B cell (primary cell): ENCODE measurements at regions not wholly inside any gene's neighbourhood (a gene's known extent, or its start where the extent isn't known, plus 50 kb on each side); places are given as distances from the start of the nearest gene placed in this dataset.
"Not testable (repeated sequence)": the region's sequence is repeated elsewhere in the genome, so short reads cannot be mapped to it uniquely, and the experiment has no call there.

Source experiments
- ATAC-seq: fragments of 200-7000 bp; cut with Tn5 transposase; one replicate; pipeline ENCODE4 v1.10.0; 2021; ENCODE audit warnings: low read depth, mild to moderate bottlenecking, moderate number of reproducible peaks, moderate library complexity
- CTCF ChIA-PET: fragments of 350-600 bp; sonication (Branson Sonifier 250); formaldehyde crosslinking; loops from one replicate; lab custom pipeline; 2021; ENCODE audit warnings: antibody characterized with exemption, inconsistent platforms; lab: Charles Lee
- POLR2A ChIA-PET: fragments of 350-600 bp; sonication (Branson Sonifier 250); formaldehyde crosslinking; loops from one replicate; lab custom pipeline; 2021; ENCODE audit warnings: antibody characterized with exemption; lab: Charles Lee
- DNase-seq: peaks from one replicate; pipeline ENCODE4 v3.0.0; 2013
- H2AFZ ChIP-seq: 2 replicates; pipeline ENCODE4 v1.6.1; 2012; ENCODE audit warnings: mild to moderate bottlenecking, low read depth, low read length; ENCODE audit not compliant: insufficient read depth, poor library complexity, severe bottlenecking
- H3K27ac ChIP-seq, 2 donors: 1 replicate in 1 of 2; 2 replicates in 1 of 2; pipeline ENCODE4 v1.5.1; 2012 to 2013; ENCODE audit warnings: low read length in 2 of 2, mild to moderate bottlenecking in 2 of 2, moderate library complexity in 1 of 2
- H3K27me3 ChIP-seq, 4 experiments: fragments of 200-600 bp in 1 of 4; sonication (generic) in 1 of 4; replicated peaks in 1 of 4; 1 replicate in 2 of 4; 2 replicates in 2 of 4; pipeline versions ENCODE4 v1.6.1 to v1.7.0; 2013 to 2016; ENCODE audit warnings: low read length in 3 of 4, mild to moderate bottlenecking in 2 of 4, mixed read lengths in 1 of 4, moderate library complexity in 1 of 4; ENCODE audit not compliant: insufficient read depth in 4 of 4, control insufficient read depth in 3 of 4; ENCODE audit errors: control extremely low read depth in 1 of 4
- H3K36me3 ChIP-seq, 2 experiments: replicated peaks in 1 of 2; 1 replicate in 1 of 2; 2 replicates in 1 of 2; pipeline versions ENCODE4 v1.6.1 to v1.7.1; 2013; ENCODE audit warnings: low read length in 1 of 2; ENCODE audit not compliant: insufficient read depth in 2 of 2, control insufficient read depth in 1 of 2; ENCODE audit errors: control extremely low read depth in 1 of 2, extremely low read depth in 1 of 2
- H3K4me1 ChIP-seq, 2 donors: fragments of 200-600 bp in 1 of 2; sonication (generic) in 1 of 2; 1 replicate in 1 of 2; 2 replicates in 1 of 2; pipeline versions ENCODE4 v1.5.1 to v1.6.1; 2013 to 2017; ENCODE audit warnings: low read length in 2 of 2; ENCODE audit not compliant: control insufficient read depth in 2 of 2, insufficient read depth in 2 of 2
- H3K4me2 ChIP-seq: replicated peaks from 2 replicates; pipeline ENCODE3; 2012; ENCODE audit warnings: mild to moderate bottlenecking, low read depth, low read length; ENCODE audit not compliant: poor library complexity, severe bottlenecking
- H3K4me3 ChIP-seq, 5 experiments: fragments of 200-600 bp in 1 of 5; sonication (generic) in 1 of 5; 1 replicate in 3 of 5; 2 replicates in 2 of 5; pipeline versions ENCODE4 v1.5.1 to v1.7.0; 2011 to 2016; ENCODE audit warnings: low read length in 4 of 5, mild to moderate bottlenecking in 4 of 5, low read depth in 2 of 5, control low read depth in 1 of 5, moderate library complexity in 1 of 5; ENCODE audit not compliant: insufficient read depth in 1 of 5; ENCODE audit errors: control extremely low read depth in 1 of 5, extremely low read depth in 1 of 5
- H3K79me2 ChIP-seq: fragments of 200-600 bp; sonication (generic); one replicate; pipeline ENCODE4 v1.6.0; 2016; ENCODE audit warnings: low read length; ENCODE audit not compliant: control insufficient read depth, insufficient read depth
- H3K9ac ChIP-seq: fragments of 200-600 bp; sonication (generic); 2 replicates; pipeline ENCODE4 v1.6.1; 2017; ENCODE audit warnings: mild to moderate bottlenecking, low read length, moderate library complexity
- H3K9me3 ChIP-seq, 3 donors: one replicate each; pipeline versions ENCODE4 v1.6.1 to v1.7.1; 2013; ENCODE audit warnings: low read length in 2 of 3; ENCODE audit not compliant: control insufficient read depth in 2 of 3, insufficient read depth in 1 of 3; ENCODE audit errors: control extremely low read depth in 1 of 3
- H4K20me1 ChIP-seq: 2 replicates; pipeline ENCODE4 v1.6.0; 2012; ENCODE audit warnings: mild to moderate bottlenecking, low read length; ENCODE audit not compliant: insufficient read depth, control insufficient read depth, poor library complexity, severe bottlenecking
- H3K27ac Mint-ChIP-seq: one replicate; pipeline ENCODE4 v1.8.0; 2021; ENCODE audit warnings: mixed read lengths
- H3K27me3 Mint-ChIP-seq: one replicate; pipeline ENCODE4 v1.8.0; 2021; ENCODE audit warnings: mixed read lengths
- H3K4me1 Mint-ChIP-seq: one replicate; pipeline ENCODE4 v1.8.0; 2021; ENCODE audit warnings: mixed read lengths
- H3K4me3 Mint-ChIP-seq: one replicate; pipeline ENCODE4 v1.8.0; 2021; ENCODE audit warnings: mixed read lengths
- H3K9me3 Mint-ChIP-seq: one replicate; pipeline ENCODE4 v1.8.0; 2022; ENCODE audit warnings: mixed read lengths; ENCODE audit not compliant: insufficient read depth
- EZH2 ChIP-seq: IDR thresholded peaks from 2 replicates; pipeline ENCODE4 v1.6.1; 2012; ENCODE audit warnings: borderline replicate concordance, low read depth, mild to moderate bottlenecking, moderate library complexity, low read length; ENCODE audit not compliant: insufficient read depth, poor library complexity, severe bottlenecking
- WGBS: methylation state at CpG from one replicate; pipeline ENCODE4 v1.1.5; 2013; ENCODE audit warnings: missing lambda C conversion rate; ENCODE audit not compliant: insufficient coverage; 5-methylcytosine and 5-hydroxymethylcytosine counted together
- intact Hi-C: fragments of 100-400 bp; cut with micrococcal nuclease; formaldehyde crosslinking; loops from one replicate; pipeline ENCODE4 v1.10.0; 2022
- TF ChIP-seq, protein P1 (sequence below): fragments of 200-600 bp; IDR thresholded peaks from one replicate; pipeline ENCODE4 v1.8.0; 2022; ENCODE audit warnings: antibody characterized with exemption, mild to moderate bottlenecking

DNA sequence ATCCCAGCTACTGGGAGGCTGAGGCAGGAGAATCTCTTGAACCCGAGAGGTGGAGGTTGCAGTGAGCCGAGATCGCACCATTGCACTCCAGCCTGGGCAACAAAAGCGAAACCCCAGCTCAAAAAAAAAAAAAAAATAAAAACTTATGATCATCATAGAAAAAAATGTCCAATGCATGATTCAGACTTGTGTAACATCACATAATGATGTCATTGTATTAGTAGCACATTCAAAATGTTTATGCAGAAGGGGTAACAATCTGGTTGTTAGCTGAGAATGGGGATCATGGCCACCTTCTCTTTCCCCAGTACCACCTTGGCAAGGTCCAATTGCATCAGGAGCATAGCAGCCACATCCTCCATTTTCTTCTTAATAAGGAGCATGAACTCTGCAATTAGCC lies 137.6 kb upstream of the MARCKS start:
- POLR2A ChIA-PET: interaction anchor here (0.6 kb wide), 1 partner anchor 10 kb away, joined by 3 read pairs; no protein-coding TSS in a partner anchor
- CTCF ChIA-PET: no interaction called here

DNA sequence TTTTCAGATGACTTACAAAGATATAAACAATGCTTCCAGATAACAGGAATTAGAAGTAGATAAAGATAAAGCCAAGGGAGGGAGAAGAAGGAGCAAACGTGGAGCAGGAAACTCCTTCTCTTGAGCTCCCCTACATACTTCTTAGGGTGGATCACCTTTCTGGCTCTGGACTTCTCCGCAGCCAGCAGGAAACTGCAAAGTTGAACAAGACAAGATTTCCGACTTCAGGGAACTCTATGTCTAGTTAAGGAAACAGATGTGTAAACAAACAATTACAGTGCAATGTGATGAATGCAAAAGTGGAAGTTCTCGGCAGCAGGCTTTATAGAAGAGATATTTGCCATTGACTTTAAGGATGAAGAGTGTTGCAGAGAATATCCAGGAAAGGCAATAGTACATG lies 134.0 kb upstream of the MARCKS start:
- TF ChIP-seq EZH2: no peak
- TF ChIP-seq, protein P1, sequence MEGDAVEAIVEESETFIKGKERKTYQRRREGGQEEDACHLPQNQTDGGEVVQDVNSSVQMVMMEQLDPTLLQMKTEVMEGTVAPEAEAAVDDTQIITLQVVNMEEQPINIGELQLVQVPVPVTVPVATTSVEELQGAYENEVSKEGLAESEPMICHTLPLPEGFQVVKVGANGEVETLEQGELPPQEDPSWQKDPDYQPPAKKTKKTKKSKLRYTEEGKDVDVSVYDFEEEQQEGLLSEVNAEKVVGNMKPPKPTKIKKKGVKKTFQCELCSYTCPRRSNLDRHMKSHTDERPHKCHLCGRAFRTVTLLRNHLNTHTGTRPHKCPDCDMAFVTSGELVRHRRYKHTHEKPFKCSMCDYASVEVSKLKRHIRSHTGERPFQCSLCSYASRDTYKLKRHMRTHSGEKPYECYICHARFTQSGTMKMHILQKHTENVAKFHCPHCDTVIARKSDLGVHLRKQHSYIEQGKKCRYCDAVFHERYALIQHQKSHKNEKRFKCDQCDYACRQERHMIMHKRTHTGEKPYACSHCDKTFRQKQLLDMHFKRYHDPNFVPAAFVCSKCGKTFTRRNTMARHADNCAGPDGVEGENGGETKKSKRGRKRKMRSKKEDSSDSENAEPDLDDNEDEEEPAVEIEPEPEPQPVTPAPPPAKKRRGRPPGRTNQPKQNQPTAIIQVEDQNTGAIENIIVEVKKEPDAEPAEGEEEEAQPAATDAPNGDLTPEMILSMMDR: no peak
- H3K4me3 ChIP-seq: no peak overlapping the region
- H3K4me3 Mint-ChIP-seq: no peak overlapping the region
- H3K9me3 ChIP-seq: no peaks in the 10 kb centered on the region
- H3K36me3 ChIP-seq: no peaks in the 10 kb centered on the region
- peaks cover 8% of the 10 kb centered on the region for H3K4me1 Mint-ChIP-seq
- 20% methylated on average over 2 of the region's 4 CpGs for WGBS
- DNase-seq (no peak), ATAC-seq (no peak)
- ChIA-PET CTCF (no interaction called here), POLR2A (no interaction called here)
- no peaks in the 10 kb centered on the region for H3K27me3 ChIP-seq
- no peak overlapping the region for H3K4me2 ChIP-seq
- H3K4me1 ChIP-seq: peaks cover 0 to 5% of the 10 kb centered on the region in 2 donors
- no peak overlapping the region for H3K27ac ChIP-seq
- H3K79me2 ChIP-seq: no peaks in the 10 kb centered on the region
- intact Hi-C loops: no loop called here
- no peaks in the 10 kb centered on the region for H3K9me3 Mint-ChIP-seq
- no peak overlapping the region for H2AFZ ChIP-seq
- no peaks in the 10 kb centered on the region for H3K27me3 Mint-ChIP-seq
- no peaks in the 10 kb centered on the region for H4K20me1 ChIP-seq
- H3K9ac ChIP-seq: no peak overlapping the region
- H3K27ac Mint-ChIP-seq: no peak overlapping the region

More for the DNA sequence above, 137.6 kb upstream of the MARCKS start:
- Mint-ChIP-seq H3K27me3 (no peaks in the 10 kb centered on the region), H3K4me3 (no peak overlapping the region), H3K9me3 (no peaks in the 10 kb centered on the region), H3K4me1 (peaks cover 8% of the 10 kb centered on the region), H3K27ac (no peak overlapping the region)
- H3K79me2 ChIP-seq: no peaks in the 10 kb centered on the region
- peaks cover 0 to 5% of the 10 kb centered on the region in 2 donors for H3K4me1 ChIP-seq
- WGBS: no CpG with 5 or more reads among the region's 4 CpGs
- H3K27me3 ChIP-seq: no peaks in the 10 kb centered on the region
- H3K4me3 ChIP-seq: no peak overlapping the region
- H3K9ac ChIP-seq: no peak overlapping the region
- H2AFZ ChIP-seq: no peak overlapping the region
- no peaks in the 10 kb centered on the region for H3K36me3 ChIP-seq
- TF ChIP-seq EZH2: no peak
- H3K27ac ChIP-seq: no peak overlapping the region
- ATAC-seq (no peak), DNase-seq (no peak)
- H3K4me2 ChIP-seq: no peak overlapping the region
- no peaks in the 10 kb centered on the region for H3K9me3 ChIP-seq
- H4K20me1 ChIP-seq: no peaks in the 10 kb centered on the region
- intact Hi-C loops: no loop called here

DNA sequence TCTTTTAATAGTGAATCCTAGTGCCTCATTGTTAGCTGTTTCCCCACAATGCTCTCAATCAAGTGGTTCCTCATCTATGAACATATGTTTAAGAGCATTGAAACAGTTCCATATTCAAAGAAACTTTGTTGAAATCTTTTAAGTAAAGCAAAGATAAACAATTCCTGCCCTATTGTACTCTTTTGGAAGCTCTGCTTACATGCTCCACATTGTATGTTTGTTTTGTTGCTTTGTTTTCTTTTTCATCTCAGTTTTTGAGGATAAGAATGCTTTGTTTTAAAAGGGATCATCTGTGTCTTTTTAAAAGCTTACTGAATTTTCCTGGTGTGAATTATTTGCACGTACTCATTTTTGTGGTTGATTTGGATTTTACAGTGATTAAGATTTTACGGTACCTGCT lies 132.2 kb upstream of the MARCKS start:
- H3K9me3 ChIP-seq, H3K27ac ChIP-seq, H3K36me3 ChIP-seq, H3K4me1 ChIP-seq, H2AFZ ChIP-seq, H3K9ac ChIP-seq, ATAC-seq, CTCF ChIA-PET, H4K20me1 ChIP-seq, H3K4me3 ChIP-seq, H3K4me1 Mint-ChIP-seq, H3K4me3 Mint-ChIP-seq, H3K27me3 Mint-ChIP-seq, POLR2A ChIA-PET, H3K9me3 Mint-ChIP-seq, H3K27me3 ChIP-seq, H3K79me2 ChIP-seq, intact Hi-C loops, H3K27ac Mint-ChIP-seq, DNase-seq, H3K4me2 ChIP-seq: not testable (repeated sequence)
- WGBS: no CpG with 5 or more reads among the region's 2 CpGs
